H1 (cell line): ENCODE measurements at regions not wholly inside any gene's neighbourhood (a gene's known extent, or its start where the extent isn't known, plus 50 kb on each side); places are given as distances from the start of the nearest gene placed in this dataset.

Source experiments
- CTCF ChIA-PET: fragments of 300-600 bp; sonication (Branson Sonifier 250); formaldehyde crosslinking; loops from one replicate; lab custom pipeline; 2021; ENCODE audit not compliant: partially characterized antibody; lab: Charles Lee
- POLR2A ChIA-PET: fragments of 300-600 bp; sonication (Branson Sonifier 250); formaldehyde crosslinking; loops from one replicate; lab custom pipeline; 2021; ENCODE audit warnings: inconsistent platforms; ENCODE audit not compliant: partially characterized antibody; lab: Charles Lee
- DNase-seq, 2 experiments: peaks; one replicate each; pipeline versions ENCODE4 v3.0.0 to v3.0.0-alpha.2; 2010 to 2022; ENCODE audit warnings: low spot score in 2 of 2, low read depth in 1 of 2, mixed read lengths in 1 of 2
- FAIRE-seq: peaks from 2 replicates; lab custom pipeline; 2011; peaks lifted over from hg19 to GRCh38; lab: Jason Lieb, UNC
- H2AFZ ChIP-seq: 2 replicates; pipeline ENCODE4 v1.8.1; 2012; ENCODE audit warnings: low read length, inconsistent platforms
- H2AK5ac ChIP-seq: 2 replicates; pipeline ENCODE4 v1.6.1; 2013; ENCODE audit warnings: low read depth, low read length
- H2BK120ac ChIP-seq: replicated peaks from 2 replicates; pipeline ENCODE3; 2013; ENCODE audit warnings: low read depth, low read length, inconsistent platforms
- H2BK12ac ChIP-seq: 2 replicates; pipeline ENCODE4 v1.6.1; 2013; ENCODE audit warnings: low read depth, low read length
- H2BK15ac ChIP-seq: 2 replicates; pipeline ENCODE4 v1.6.1; 2013; ENCODE audit warnings: low read length
- H2BK20ac ChIP-seq: 2 replicates; pipeline ENCODE4 v1.6.1; 2013; ENCODE audit warnings: low read length
- H2BK5ac ChIP-seq: 2 replicates; pipeline ENCODE4 v1.6.1; 2013; ENCODE audit warnings: low read depth, low read length
- H3K14ac ChIP-seq: 2 replicates; pipeline ENCODE4 v1.6.1; 2013; ENCODE audit warnings: inconsistent platforms; ENCODE audit not compliant: insufficient read length
- H3K18ac ChIP-seq: 2 replicates; pipeline ENCODE4 v1.6.1; 2013; ENCODE audit warnings: low read length; ENCODE audit errors: extremely low read depth
- H3K23ac ChIP-seq: 2 replicates; pipeline ENCODE4 v1.6.1; 2013; ENCODE audit warnings: inconsistent platforms; ENCODE audit not compliant: insufficient read length
- H3K23me2 ChIP-seq: 2 replicates; pipeline ENCODE4 v1.6.1; 2013; ENCODE audit warnings: low read depth, low read length
- H3K27ac ChIP-seq: 2 replicates; pipeline ENCODE4 v1.6.1; 2011; ENCODE audit warnings: low read depth, low read length, inconsistent platforms
- H3K27me3 ChIP-seq, 4 experiments: replicated peaks in 1 of 4; 1 replicate in 1 of 4; 2 replicates in 3 of 4; pipeline versions ENCODE4 v1.6.1 to v1.8.1; 2011 to 2013; ENCODE audit warnings: low read length in 3 of 4, mild to moderate bottlenecking in 3 of 4, inconsistent platforms in 2 of 4, mixed read lengths in 2 of 4, moderate library complexity in 1 of 4; ENCODE audit not compliant: control insufficient read depth in 3 of 4, insufficient read depth in 3 of 4; ENCODE audit errors: extremely low read depth in 1 of 4
- H3K36me3 ChIP-seq, 4 experiments: 2 replicates each; pipeline versions ENCODE4 v1.6.1 to v1.8.1; 2011 to 2013; ENCODE audit warnings: mild to moderate bottlenecking in 4 of 4, low read length in 3 of 4, moderate library complexity in 2 of 4, control low read depth in 1 of 4, inconsistent platforms in 1 of 4; ENCODE audit not compliant: insufficient read depth in 4 of 4, control insufficient read depth in 2 of 4
- H3K4ac ChIP-seq: replicated peaks from 2 replicates; pipeline ENCODE3; 2013; ENCODE audit warnings: low read length, low read depth, mixed read lengths, inconsistent platforms; ENCODE audit not compliant: insufficient read length
- H3K4me1 ChIP-seq, 4 experiments: replicated peaks in 1 of 4; 1 replicate in 1 of 4; 2 replicates in 3 of 4; pipeline versions ENCODE4 v1.6.1 to v1.8.1; 2011 to 2013; ENCODE audit warnings: low read length in 3 of 4, inconsistent platforms in 2 of 4, mixed read lengths in 1 of 4; ENCODE audit not compliant: insufficient read depth in 4 of 4, control insufficient read depth in 3 of 4
- H3K4me2 ChIP-seq, 2 experiments: 2 replicates each; pipeline versions ENCODE4 v1.6.1 to v1.8.1; 2011 to 2013; ENCODE audit warnings: low read depth in 2 of 2, low read length in 2 of 2, control low read depth in 1 of 2, inconsistent platforms in 1 of 2, mild to moderate bottlenecking in 1 of 2; ENCODE audit not compliant: insufficient read depth in 1 of 2
- H3K4me3 ChIP-seq, 4 experiments: fragments of 200-600, 300-600 bp in 1 of 4; sonication (generic), shearing (Covaris generic), sonication (Bioruptor Twin) in 1 of 4; 2 replicates each; pipeline versions ENCODE4 v1.5.1 to v1.8.1; 2011 to 2016; ENCODE audit warnings: low read length in 4 of 4, low read depth in 3 of 4, control low read depth in 2 of 4, inconsistent platforms in 2 of 4, mild to moderate bottlenecking in 2 of 4, mixed read lengths in 1 of 4, moderate library complexity in 1 of 4; ENCODE audit not compliant: insufficient read depth in 2 of 4; ENCODE audit errors: extremely low read depth in 1 of 4
- H3K56ac ChIP-seq: replicated peaks from 2 replicates; pipeline ENCODE3; 2013; ENCODE audit warnings: low read depth, mild to moderate bottlenecking, mixed read lengths, low read length, inconsistent platforms; ENCODE audit not compliant: insufficient read length
- H3K79me1 ChIP-seq: 2 replicates; pipeline ENCODE4 v1.6.1; 2013; ENCODE audit warnings: low read depth, low read length, control low read depth
- H3K79me2 ChIP-seq, 2 experiments: 2 replicates each; pipeline versions ENCODE4 v1.6.1 to v1.8.1; 2012 to 2013; ENCODE audit warnings: low read length in 2 of 2, mild to moderate bottlenecking in 2 of 2, inconsistent platforms in 1 of 2; ENCODE audit not compliant: insufficient read depth in 2 of 2, control insufficient read depth in 1 of 2
- H3K9ac ChIP-seq, 4 experiments: replicated peaks in 1 of 4; 1 replicate in 1 of 4; 2 replicates in 3 of 4; pipeline versions ENCODE4 v1.6.1 to v1.8.1; 2011 to 2013; ENCODE audit warnings: low read depth in 3 of 4, low read length in 3 of 4, control low read depth in 2 of 4, mild to moderate bottlenecking in 2 of 4, moderate library complexity in 2 of 4, inconsistent platforms in 1 of 4; ENCODE audit errors: extremely low read depth in 1 of 4
- H3K9me3 ChIP-seq, 2 experiments: 2 replicates each; pipeline versions ENCODE4 v1.6.1 to v1.8.1; 2012 to 2013; ENCODE audit warnings: mild to moderate bottlenecking in 2 of 2, moderate library complexity in 2 of 2, control low read depth in 1 of 2, inconsistent platforms in 1 of 2, low read depth in 1 of 2, low read length in 1 of 2, mixed read lengths in 1 of 2; ENCODE audit not compliant: insufficient read depth in 2 of 2
- H4K20me1 ChIP-seq, 2 experiments: replicated peaks in 1 of 2; 2 replicates each; pipeline versions ENCODE3 to v1.8.1; 2011 to 2013; ENCODE audit warnings: inconsistent platforms in 2 of 2, low read length in 2 of 2, mild to moderate bottlenecking in 1 of 2; ENCODE audit not compliant: insufficient read depth in 2 of 2, control insufficient read depth in 1 of 2
- H4K5ac ChIP-seq: 2 replicates; pipeline ENCODE4 v1.6.1; 2013; ENCODE audit warnings: low read length, low read depth, mixed read lengths, inconsistent platforms; ENCODE audit not compliant: insufficient read length
- H4K8ac ChIP-seq: 2 replicates; pipeline ENCODE4 v1.8.0; 2013; ENCODE audit warnings: mild to moderate bottlenecking, moderate library complexity, low read length, inconsistent platforms; ENCODE audit not compliant: insufficient read depth; ENCODE audit errors: extremely low read depth
- H4K91ac ChIP-seq: replicated peaks from 2 replicates; pipeline ENCODE3; 2013; ENCODE audit warnings: low read length, mixed read lengths, inconsistent platforms; ENCODE audit not compliant: insufficient read length
- BCL11A ChIP-seq, 2 experiments: IDR thresholded peaks; one replicate each; pipeline ENCODE4 v1.6.1; 2011; ENCODE audit warnings: low read depth in 2 of 2, low read length in 2 of 2, mild to moderate bottlenecking in 2 of 2
- CHD1 ChIP-seq: IDR thresholded peaks from 2 replicates; pipeline ENCODE4 v1.6.1; 2012; ENCODE audit warnings: low read depth, low read length, improper control_type of control experiment
- MAX ChIP-seq: IDR thresholded peaks from 2 replicates; pipeline ENCODE4 v1.6.1; 2012; ENCODE audit warnings: inconsistent platforms
- SAP30 ChIP-seq: fragments of 300-600 bp; sonication (generic); IDR thresholded peaks from 2 replicates; pipeline ENCODE4 v1.7.1; 2012; ENCODE audit warnings: low read length, moderate library complexity, mild to moderate bottlenecking, inconsistent platforms; ENCODE audit not compliant: insufficient read depth, insufficient replicate concordance
- WGBS, 2 experiments: shearing (Covaris generic) in 1 of 2; methylation state at CpG; one replicate each; pipeline versions ENCODE4 v1.1.6 to v1.1.7; 2013 to 2015; ENCODE audit warnings: low lambda C conversion rate in 2 of 2, mixed read lengths in 2 of 2, inconsistent platforms in 1 of 2, low coverage in 1 of 2, missing lambda C conversion rate in 1 of 2; ENCODE audit not compliant: insufficient replicate concordance in 2 of 2, insufficient coverage in 1 of 2, insufficient read length in 1 of 2; ENCODE audit errors: extremely low coverage in 1 of 2, missing lambda C conversion rate in 1 of 2; 5-methylcytosine and 5-hydroxymethylcytosine counted together

GRCh38 chr18:77815666-77816338 is 566.2 kb downstream of the GALR1 start:
- DNase-seq, result no peak
- H3K36me3 ChIP-seq, result no peaks in the 10 kb centered on the region
- H4K8ac ChIP-seq, result no peak overlapping the region
- no peak overlapping the region for H3K14ac ChIP-seq
- H3K18ac ChIP-seq, result no peak overlapping the region
- H3K79me2 ChIP-seq, result no peaks in the 10 kb centered on the region
- TF ChIP-seq MAX, result no peak
- no peak for TF ChIP-seq CHD1
- no peak for TF ChIP-seq SAP30
- no peak for TF ChIP-seq BCL11A (IDR thresholded peaks at IDR 0.05; ENCODE audit: low read depth in 2 of 2, low read length in 2 of 2)
- TF ChIP-seq, all 59 proteins: peak for 0
- no peaks in the 10 kb centered on the region for H3K79me1 ChIP-seq
- H2BK5ac ChIP-seq, result no peak overlapping the region
- no peaks in the 10 kb centered on the region for H4K20me1 ChIP-seq
- no peak overlapping the region for H2BK12ac ChIP-seq
- no peak for FAIRE-seq
- H3K23me2 ChIP-seq, result no peaks in the 10 kb centered on the region
- H3K9ac ChIP-seq, result no peak overlapping the region
- H3K9me3 ChIP-seq, result no peaks in the 10 kb centered on the region
- no peak overlapping the region for H4K5ac ChIP-seq
- WGBS, 2 experiments, result 87% methylated on average over 3 of the region's 3 CpGs; no CpG with 5 or more reads in 1 of the 2 experiments
- H2AFZ ChIP-seq, result no peak overlapping the region
- no peak overlapping the region for H2BK15ac ChIP-seq
- H3K23ac ChIP-seq, result no peak overlapping the region
- H3K4me3 ChIP-seq, result no peak overlapping the region
- ChIA-PET CTCF (no interaction called here), POLR2A (no interaction called here)
- no peak overlapping the region for H3K4me2 ChIP-seq
- no peak overlapping the region for H4K91ac ChIP-seq
- H3K27me3 ChIP-seq, result no peaks in the 10 kb centered on the region
- H2BK20ac ChIP-seq, result no peak overlapping the region
- H2BK120ac ChIP-seq, result no peak overlapping the region
- H3K4ac ChIP-seq, result no peak overlapping the region
- no peak overlapping the region for H3K56ac ChIP-seq
- H2AK5ac ChIP-seq, result no peak overlapping the region
- H3K27ac ChIP-seq, result no peak overlapping the region
- no peaks in the 10 kb centered on the region for H3K4me1 ChIP-seq
